ENCODE measurements at regions not wholly inside any gene's neighbourhood (a gene's known extent, or its start where the extent isn't known, plus 50 kb on each side); places are given as distances from the start of the nearest gene placed in this dataset.

DNA sequence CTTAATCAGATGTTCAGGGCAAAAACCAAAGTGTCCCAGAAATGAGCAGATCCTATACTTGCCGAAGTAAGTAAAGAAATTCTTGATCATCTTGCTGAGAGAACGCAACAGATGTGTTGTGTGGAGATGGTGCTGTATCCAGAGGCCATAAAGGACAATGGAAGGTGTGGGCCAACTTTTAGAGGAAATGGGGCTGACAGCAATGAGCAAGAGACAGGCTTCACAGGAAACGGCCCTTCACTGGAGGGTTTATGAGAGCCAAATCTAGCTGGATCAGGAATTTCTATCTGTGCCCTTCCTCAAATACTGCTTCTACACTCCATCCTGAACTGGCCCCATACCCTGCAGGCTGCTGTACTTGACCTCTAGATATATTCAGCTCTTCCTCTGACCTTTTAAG, 583.9 kb upstream of the DIPK2B start:
- H3K9ac ChIP-seq (ENCODE audit: low read length), result no peak overlapping the region
- peaks cover 3% of the 10 kb centered on the region for H3K9me3 ChIP-seq (ENCODE audit: control insufficient read depth, low read depth, low read length)
- H3K27me3 ChIP-seq (ENCODE audit: control insufficient read depth, insufficient read depth, low read length), result no peaks in the 10 kb centered on the region
- no peak overlapping the region for H3K27ac ChIP-seq (ENCODE audit: low read length)
- H3K36me3 ChIP-seq (ENCODE audit: control insufficient read depth, low read depth, low read length), result peaks cover 4% of the 10 kb centered on the region
- H3K4me3 ChIP-seq (ENCODE audit: low read length), result no peak overlapping the region
- H3K4me1 ChIP-seq (ENCODE audit: control insufficient read depth, low read depth, low read length), result peaks cover 9% of the 10 kb centered on the region

DNA sequence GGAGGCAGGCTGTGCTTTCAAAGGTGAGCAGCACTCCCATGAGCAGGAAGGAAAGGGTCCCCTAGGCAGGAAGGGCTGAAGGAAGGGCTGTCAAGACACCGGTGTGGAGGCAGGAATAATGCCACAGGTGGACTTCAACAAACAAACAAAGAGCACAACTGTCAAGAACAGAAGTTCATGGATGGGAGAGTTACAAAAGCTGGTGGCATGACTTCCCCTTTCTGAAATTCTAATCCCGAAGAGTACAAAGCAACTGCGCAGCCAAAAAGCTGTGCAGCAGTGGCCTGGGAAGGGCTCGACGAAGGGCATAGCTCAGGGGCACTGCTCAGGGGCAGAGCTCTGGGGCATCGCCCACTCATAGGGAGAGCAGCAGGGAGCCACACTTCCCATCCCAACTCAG, 582.3 kb upstream of the DIPK2B start:
- Histone ChIP-seq H3K27ac (ENCODE audit: low read length) (no peak overlapping the region), H3K4me1 (ENCODE audit: control insufficient read depth, low read depth, low read length) (peaks cover 6% of the 10 kb centered on the region), H3K36me3 (ENCODE audit: control insufficient read depth, low read depth, low read length) (peaks cover 4% of the 10 kb centered on the region), H3K9me3 (ENCODE audit: control insufficient read depth, low read depth, low read length) (peaks cover 3% of the 10 kb centered on the region), H3K4me3 (ENCODE audit: low read length) (no peak overlapping the region), H3K9ac (ENCODE audit: low read length) (no peak overlapping the region), H3K27me3 (ENCODE audit: control insufficient read depth, insufficient read depth, low read length) (no peaks in the 10 kb centered on the region)

DNA sequence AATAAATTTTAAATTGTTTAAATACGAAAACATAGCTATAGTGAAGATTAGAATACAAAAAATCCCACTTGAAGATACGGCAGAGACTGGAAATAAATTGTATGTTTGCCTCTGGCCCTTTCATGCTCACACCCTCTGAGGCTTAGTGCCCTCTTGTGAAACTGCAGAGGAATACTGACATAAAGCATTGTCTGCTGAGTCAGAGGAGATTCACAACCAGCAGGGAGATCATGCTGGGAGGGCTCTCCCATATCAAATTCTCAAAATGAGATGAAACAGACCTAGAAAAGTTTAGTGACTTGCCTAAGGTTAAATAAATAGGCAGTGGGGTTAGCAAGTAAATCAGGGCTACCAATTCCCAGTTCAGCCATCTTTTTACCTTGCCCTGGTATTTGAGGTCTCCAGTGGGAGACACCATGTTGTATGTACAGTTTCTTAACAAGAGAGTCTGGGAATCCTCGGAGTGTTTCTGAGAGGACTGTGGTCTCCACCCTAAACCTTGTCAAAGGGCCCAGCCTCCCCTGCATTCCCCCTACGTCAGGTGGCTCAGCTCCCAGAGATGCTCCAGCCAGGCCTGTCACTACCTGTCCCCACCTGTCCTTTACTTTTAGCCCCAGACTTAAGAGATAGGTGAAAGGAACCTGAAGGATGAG, 581.4 kb upstream of the DIPK2B start:
- H3K27me3 ChIP-seq (ENCODE audit: control insufficient read depth, insufficient read depth, low read length), result no peaks in the 10 kb centered on the region
- no peak overlapping the region for H3K27ac ChIP-seq (ENCODE audit: low read length)
- peaks cover 6% of the 10 kb centered on the region for H3K4me1 ChIP-seq (ENCODE audit: control insufficient read depth, low read depth, low read length)
- no peak overlapping the region for H3K4me3 ChIP-seq (ENCODE audit: low read length)
- peaks cover 4% of the 10 kb centered on the region for H3K36me3 ChIP-seq (ENCODE audit: control insufficient read depth, low read depth, low read length)
- H3K9ac ChIP-seq (ENCODE audit: low read length), result no peak overlapping the region
- peaks cover 3% of the 10 kb centered on the region for H3K9me3 ChIP-seq (ENCODE audit: control insufficient read depth, low read depth, low read length)

DNA sequence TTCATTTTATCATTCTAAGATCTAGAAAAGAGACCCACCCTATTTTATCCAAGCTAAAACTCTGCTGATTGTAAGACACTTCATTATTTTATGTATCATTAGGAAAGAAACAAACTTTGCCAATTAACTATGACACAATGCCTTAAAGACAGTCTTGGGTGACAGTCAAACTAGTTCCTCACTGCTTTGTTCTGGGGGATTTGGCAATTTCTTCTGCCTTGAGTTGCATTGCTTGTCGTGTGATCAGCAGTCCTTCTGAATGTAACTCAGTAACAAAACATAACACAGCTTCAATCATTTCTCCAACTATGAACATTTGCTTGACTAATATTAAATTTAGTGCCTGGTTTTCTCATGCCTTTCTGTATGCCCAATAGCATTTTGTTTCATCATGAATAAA, 577.9 kb upstream of the DIPK2B start:
- no peak overlapping the region for H3K27ac ChIP-seq (ENCODE audit: low read length)
- H3K4me3 ChIP-seq (ENCODE audit: low read length), result no peak overlapping the region
- no peaks in the 10 kb centered on the region for H3K36me3 ChIP-seq (ENCODE audit: control insufficient read depth, low read depth, low read length)
- H3K4me1 ChIP-seq (ENCODE audit: control insufficient read depth, low read depth, low read length), result peaks cover 6% of the 10 kb centered on the region
- H3K27me3 ChIP-seq (ENCODE audit: control insufficient read depth, insufficient read depth, low read length), result no peaks in the 10 kb centered on the region
- no peak overlapping the region for H3K9ac ChIP-seq (ENCODE audit: low read length)
- peaks cover 3% of the 10 kb centered on the region for H3K9me3 ChIP-seq (ENCODE audit: control insufficient read depth, low read depth, low read length)

DNA sequence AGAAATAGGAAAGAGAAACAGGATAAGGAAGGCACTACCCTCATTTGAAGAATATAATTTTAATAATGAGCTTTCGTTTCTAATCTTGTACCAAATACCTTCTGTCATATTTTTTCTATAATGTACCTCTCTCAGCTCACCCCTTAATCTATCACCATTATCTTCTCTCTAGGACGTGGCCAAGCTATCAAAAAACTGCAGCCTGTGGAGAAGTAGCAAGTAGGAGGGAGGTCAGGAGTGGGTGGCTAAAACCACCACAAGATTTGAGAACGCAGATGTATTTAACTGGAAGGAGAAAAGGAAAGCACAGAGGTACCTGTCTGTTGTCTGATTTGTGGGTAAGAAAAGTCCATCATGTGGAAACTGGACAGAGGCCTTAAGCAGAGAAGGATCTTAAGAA, 576.7 kb upstream of the DIPK2B start:
- H3K27ac ChIP-seq (ENCODE audit: low read length), result no peak overlapping the region
- H3K36me3 ChIP-seq (ENCODE audit: control insufficient read depth, low read depth, low read length), result no peaks in the 10 kb centered on the region
- H3K27me3 ChIP-seq (ENCODE audit: control insufficient read depth, insufficient read depth, low read length), result no peaks in the 10 kb centered on the region
- H3K9me3 ChIP-seq (ENCODE audit: control insufficient read depth, low read depth, low read length), result peaks cover 3% of the 10 kb centered on the region
- no peak overlapping the region for H3K4me3 ChIP-seq (ENCODE audit: low read length)
- H3K4me1 ChIP-seq (ENCODE audit: control insufficient read depth, low read depth, low read length), result peaks cover 4% of the 10 kb centered on the region
- H3K9ac ChIP-seq (ENCODE audit: low read length), result no peak overlapping the region

DNA sequence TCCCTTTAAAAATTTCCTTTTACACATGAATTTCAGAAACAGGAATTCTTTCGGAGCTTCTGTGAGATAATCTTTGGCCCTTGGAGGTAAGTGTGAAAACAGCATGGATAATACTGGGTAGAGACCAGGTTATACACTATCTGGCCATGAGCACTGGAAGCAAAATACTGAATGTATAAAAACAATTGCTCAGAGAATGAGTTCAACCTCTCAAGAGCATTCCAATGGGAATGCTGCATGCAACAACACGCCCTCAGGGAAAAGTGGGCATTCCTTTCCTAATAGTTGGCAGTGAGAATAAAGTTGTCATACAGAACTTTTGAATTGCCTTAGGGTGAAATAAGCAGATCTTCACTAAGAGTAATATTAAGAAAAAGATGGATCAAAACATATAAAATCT, 574.8 kb upstream of the DIPK2B start:
- Histone ChIP-seq H3K4me3 (ENCODE audit: low read length) (no peak overlapping the region), H3K27ac (ENCODE audit: low read length) (no peak overlapping the region), H3K9me3 (ENCODE audit: control insufficient read depth, low read depth, low read length) (peaks cover 3% of the 10 kb centered on the region), H3K27me3 (ENCODE audit: control insufficient read depth, insufficient read depth, low read length) (no peaks in the 10 kb centered on the region), H3K9ac (ENCODE audit: low read length) (no peak overlapping the region), H3K4me1 (ENCODE audit: control insufficient read depth, low read depth, low read length) (no peaks in the 10 kb centered on the region), H3K36me3 (ENCODE audit: control insufficient read depth, low read depth, low read length) (no peaks in the 10 kb centered on the region)

DNA sequence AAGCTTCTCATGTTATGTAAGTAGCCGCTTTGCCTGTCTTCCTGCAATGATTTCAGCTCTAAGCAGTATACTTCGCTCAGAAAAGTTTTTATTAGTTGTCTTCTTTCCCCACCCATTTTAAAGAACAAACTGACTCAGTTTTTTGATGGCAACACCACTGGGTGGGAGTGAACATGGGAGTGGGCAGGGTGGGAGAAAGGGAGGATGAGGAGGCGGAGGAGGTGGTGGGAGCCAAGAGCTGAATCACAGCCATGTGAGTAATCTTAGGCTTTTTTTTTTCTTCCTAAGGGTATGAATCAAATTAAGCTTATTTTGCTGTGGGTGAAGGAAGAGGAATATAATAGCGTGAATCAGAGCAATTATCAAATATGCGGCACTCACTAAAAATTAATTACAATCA, 574.3 kb upstream of the DIPK2B start:
- Histone ChIP-seq H3K36me3 (ENCODE audit: control insufficient read depth, low read depth, low read length) (no peaks in the 10 kb centered on the region), H3K4me3 (ENCODE audit: low read length) (no peak overlapping the region), H3K4me1 (ENCODE audit: control insufficient read depth, low read depth, low read length) (no peaks in the 10 kb centered on the region), H3K9me3 (ENCODE audit: control insufficient read depth, low read depth, low read length) (peaks cover 3% of the 10 kb centered on the region), H3K27me3 (ENCODE audit: control insufficient read depth, insufficient read depth, low read length) (no peaks in the 10 kb centered on the region), H3K9ac (ENCODE audit: low read length) (no peak overlapping the region), H3K27ac (ENCODE audit: low read length) (no peak overlapping the region)

DNA sequence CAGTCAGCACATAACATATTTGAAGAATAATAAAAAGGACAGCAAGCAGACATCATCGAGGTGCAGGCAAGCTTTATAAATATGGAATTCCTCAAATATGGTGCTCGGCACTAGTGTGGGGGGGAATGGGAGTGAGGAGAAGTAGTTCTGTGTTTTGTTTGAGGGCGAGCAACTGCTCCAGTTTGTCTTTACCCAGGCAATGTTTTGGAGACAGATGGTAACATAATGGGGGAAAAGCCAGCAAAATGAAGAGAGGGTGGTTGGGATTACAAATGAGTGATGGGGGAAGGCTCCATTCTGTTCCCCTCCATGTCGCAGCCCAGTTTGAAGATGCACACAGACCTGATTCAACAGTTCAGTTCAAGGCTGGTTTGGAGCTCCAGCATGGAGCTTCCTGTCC, 572.9 kb upstream of the DIPK2B start:
- H3K27me3 ChIP-seq (ENCODE audit: control insufficient read depth, insufficient read depth, low read length), result no peaks in the 10 kb centered on the region
- no peak overlapping the region for H3K9ac ChIP-seq (ENCODE audit: low read length)
- no peak overlapping the region for H3K4me3 ChIP-seq (ENCODE audit: low read length)
- no peak overlapping the region for H3K27ac ChIP-seq (ENCODE audit: low read length)
- peaks cover 6% of the 10 kb centered on the region for H3K36me3 ChIP-seq (ENCODE audit: control insufficient read depth, low read depth, low read length)
- H3K9me3 ChIP-seq (ENCODE audit: control insufficient read depth, low read depth, low read length), result peaks cover 3% of the 10 kb centered on the region
- no peaks in the 10 kb centered on the region for H3K4me1 ChIP-seq (ENCODE audit: control insufficient read depth, low read depth, low read length)

DNA sequence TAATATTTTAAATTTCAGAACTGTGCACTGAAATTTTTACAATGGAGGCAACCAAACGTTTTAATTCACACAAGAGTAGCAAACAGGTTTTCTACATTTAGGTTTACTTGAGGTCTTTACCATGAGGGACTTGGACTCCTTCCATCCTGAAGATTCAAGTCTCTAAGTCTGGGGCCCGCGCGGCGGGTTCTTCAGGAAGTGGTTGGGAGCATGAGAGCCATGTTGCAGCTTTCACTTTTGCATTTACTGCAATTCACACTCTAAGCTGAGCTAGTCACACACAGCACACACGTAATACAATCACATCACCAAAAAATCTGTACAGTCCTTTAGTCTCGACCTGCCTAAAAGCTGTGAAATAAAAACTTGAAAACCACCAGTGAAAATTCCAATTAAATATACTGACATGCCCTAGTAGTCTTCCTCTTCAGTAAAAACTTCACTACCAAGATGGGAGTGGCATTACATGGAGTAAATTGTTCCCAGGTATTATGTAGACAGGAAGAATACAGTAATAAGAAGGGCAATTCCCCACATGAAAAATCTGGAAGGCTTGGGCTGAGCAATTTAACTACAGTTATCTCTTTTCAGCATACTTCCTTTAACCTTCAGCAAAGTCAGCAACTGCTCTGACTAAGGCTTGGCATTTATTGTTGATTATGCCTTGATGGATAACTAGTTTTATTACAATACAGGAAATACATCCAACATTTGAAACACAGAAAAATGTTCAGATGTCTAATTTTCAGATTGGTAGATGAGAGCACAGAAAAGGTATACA, 571.1 kb upstream of the DIPK2B start:
- Histone ChIP-seq H3K27ac (ENCODE audit: low read length) (no peak overlapping the region), H3K9ac (ENCODE audit: low read length) (no peak overlapping the region), H3K4me1 (ENCODE audit: control insufficient read depth, low read depth, low read length) (no peaks in the 10 kb centered on the region), H3K9me3 (ENCODE audit: control insufficient read depth, low read depth, low read length) (peaks cover 1% of the 10 kb centered on the region), H3K4me3 (ENCODE audit: low read length) (no peak overlapping the region), H3K27me3 (ENCODE audit: control insufficient read depth, insufficient read depth, low read length) (no peaks in the 10 kb centered on the region), H3K36me3 (ENCODE audit: control insufficient read depth, low read depth, low read length) (peaks cover 6% of the 10 kb centered on the region)

DNA sequence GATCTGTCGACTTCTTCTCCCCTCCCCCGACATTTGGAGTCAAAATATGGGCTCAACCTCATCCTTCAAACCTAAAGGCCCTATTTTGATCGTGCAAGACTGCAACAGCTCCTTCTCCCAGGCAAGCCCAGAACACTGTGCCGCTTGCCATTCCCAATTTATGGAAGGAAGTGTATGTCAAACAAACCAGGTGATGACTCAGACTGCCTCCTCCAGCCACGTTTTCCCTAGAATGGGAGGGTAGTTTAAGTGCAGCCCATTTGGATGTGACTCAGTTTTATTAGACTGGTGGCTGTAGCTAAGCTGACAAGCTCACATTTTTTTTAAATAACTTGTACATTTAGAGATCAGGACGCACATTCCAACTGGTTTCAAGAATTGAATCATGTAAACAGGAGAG, 570.4 kb upstream of the DIPK2B start:
- H3K36me3 ChIP-seq (ENCODE audit: control insufficient read depth, low read depth, low read length), result peaks cover 6% of the 10 kb centered on the region
- no peak overlapping the region for H3K4me3 ChIP-seq (ENCODE audit: low read length)
- no peak overlapping the region for H3K27ac ChIP-seq (ENCODE audit: low read length)
- H3K27me3 ChIP-seq (ENCODE audit: control insufficient read depth, insufficient read depth, low read length), result no peaks in the 10 kb centered on the region
- H3K4me1 ChIP-seq (ENCODE audit: control insufficient read depth, low read depth, low read length), result no peaks in the 10 kb centered on the region
- H3K9ac ChIP-seq (ENCODE audit: low read length), result no peak overlapping the region
- no peaks in the 10 kb centered on the region for H3K9me3 ChIP-seq (ENCODE audit: control insufficient read depth, low read depth, low read length)

DNA sequence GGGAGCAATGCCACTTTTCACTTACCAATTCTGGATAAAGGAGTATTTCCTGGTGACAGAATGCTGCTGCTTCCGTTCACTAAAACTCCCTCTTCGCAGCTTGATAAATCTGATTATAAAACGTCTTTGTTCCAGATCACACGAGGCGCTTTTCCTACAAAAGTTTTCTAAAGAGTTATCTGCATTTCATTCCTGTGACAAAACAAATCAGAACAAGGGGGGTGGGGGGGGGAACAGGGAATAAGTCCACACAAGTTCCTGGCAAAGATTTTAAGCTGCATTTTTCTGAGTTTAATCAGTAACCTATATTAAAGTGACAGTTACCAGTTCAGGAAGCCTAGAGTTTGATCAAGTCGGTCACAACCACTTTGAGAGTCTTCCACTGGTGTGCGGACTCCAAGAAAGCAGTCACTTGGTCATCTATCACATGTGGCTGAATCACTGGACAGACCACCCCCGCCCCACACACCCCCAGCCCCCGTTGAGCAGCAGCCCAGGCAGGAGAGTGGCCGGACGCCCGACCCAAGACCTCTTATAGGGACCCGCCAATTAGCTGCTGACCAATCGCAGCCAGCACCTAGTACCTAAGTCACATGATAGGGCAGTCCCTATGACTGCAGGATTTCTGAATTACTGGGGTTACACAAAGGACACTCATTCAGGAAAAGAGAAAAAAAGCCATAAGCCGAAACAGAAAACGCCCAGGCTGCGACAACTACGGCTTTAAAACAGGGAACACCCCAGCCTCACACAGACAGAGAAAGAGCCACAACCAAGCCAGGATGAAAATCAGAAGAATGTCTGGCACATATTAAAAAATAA, 569.3 kb upstream of the DIPK2B start:
- H3K4me3 ChIP-seq (ENCODE audit: low read length), result no peak overlapping the region
- H3K9me3 ChIP-seq (ENCODE audit: control insufficient read depth, low read depth, low read length), result no peaks in the 10 kb centered on the region
- peaks cover 6% of the 10 kb centered on the region for H3K36me3 ChIP-seq (ENCODE audit: control insufficient read depth, low read depth, low read length)
- no peak overlapping the region for H3K27ac ChIP-seq (ENCODE audit: low read length)
- H3K27me3 ChIP-seq (ENCODE audit: control insufficient read depth, insufficient read depth, low read length), result no peaks in the 10 kb centered on the region
- no peak overlapping the region for H3K9ac ChIP-seq (ENCODE audit: low read length)
- H3K4me1 ChIP-seq (ENCODE audit: control insufficient read depth, low read depth, low read length), result no peaks in the 10 kb centered on the region

Data from iPS-18a (cell line).